ENCODE measurements at regions not wholly inside any gene's neighbourhood (a gene's known extent, or its start where the extent isn't known, plus 50 kb on each side); places are given as distances from the start of the nearest gene placed in this dataset.

DNA sequence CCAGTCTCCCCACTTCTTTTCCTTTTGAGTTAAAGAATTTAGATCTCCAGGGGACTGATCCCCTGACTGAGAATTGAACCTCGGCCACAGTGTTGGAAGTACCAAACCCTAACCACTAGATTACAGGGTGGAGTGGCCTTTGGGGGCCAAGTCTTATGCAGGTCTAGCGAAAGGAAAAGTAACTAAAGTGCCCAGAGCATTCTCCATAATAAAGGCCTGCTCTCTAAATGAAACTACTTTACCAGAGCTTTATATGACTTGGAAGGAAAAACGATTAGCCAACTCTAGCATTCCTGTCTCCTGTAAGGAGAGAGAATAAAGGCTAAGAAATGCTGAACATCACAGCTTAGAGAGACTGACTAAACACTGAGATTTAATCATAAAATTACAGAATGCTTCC is 788.0 kb downstream of the C4orf33 start:
- TF ChIP-seq, protein P1, sequence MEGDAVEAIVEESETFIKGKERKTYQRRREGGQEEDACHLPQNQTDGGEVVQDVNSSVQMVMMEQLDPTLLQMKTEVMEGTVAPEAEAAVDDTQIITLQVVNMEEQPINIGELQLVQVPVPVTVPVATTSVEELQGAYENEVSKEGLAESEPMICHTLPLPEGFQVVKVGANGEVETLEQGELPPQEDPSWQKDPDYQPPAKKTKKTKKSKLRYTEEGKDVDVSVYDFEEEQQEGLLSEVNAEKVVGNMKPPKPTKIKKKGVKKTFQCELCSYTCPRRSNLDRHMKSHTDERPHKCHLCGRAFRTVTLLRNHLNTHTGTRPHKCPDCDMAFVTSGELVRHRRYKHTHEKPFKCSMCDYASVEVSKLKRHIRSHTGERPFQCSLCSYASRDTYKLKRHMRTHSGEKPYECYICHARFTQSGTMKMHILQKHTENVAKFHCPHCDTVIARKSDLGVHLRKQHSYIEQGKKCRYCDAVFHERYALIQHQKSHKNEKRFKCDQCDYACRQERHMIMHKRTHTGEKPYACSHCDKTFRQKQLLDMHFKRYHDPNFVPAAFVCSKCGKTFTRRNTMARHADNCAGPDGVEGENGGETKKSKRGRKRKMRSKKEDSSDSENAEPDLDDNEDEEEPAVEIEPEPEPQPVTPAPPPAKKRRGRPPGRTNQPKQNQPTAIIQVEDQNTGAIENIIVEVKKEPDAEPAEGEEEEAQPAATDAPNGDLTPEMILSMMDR (IDR thresholded peaks at IDR 0.05), result no peak
- no peak for TF ChIP-seq ZFX (IDR thresholded peaks at IDR 0.05; ENCODE audit: borderline replicate concordance)
